H9 (cell line): ENCODE measurements at regions not wholly inside any gene's neighbourhood (a gene's known extent, or its start where the extent isn't known, plus 50 kb on each side); places are given as distances from the start of the nearest gene placed in this dataset.

ENCODE experiments used
- DNase-seq: peaks from one replicate; pipeline ENCODE4 v3.0.0-alpha.2; 2017
- H2AFZ ChIP-seq: one replicate; pipeline ENCODE4 v1.6.1; 2013; ENCODE audit warnings: mild to moderate bottlenecking, low read length, control low read depth, moderate library complexity
- H2AK5ac ChIP-seq: 2 replicates; pipeline ENCODE4 v1.6.1; 2013; ENCODE audit warnings: low read length, control low read depth, mixed read lengths; ENCODE audit not compliant: insufficient read length
- H2BK120ac ChIP-seq: one replicate; pipeline ENCODE4 v1.6.1; 2013; ENCODE audit warnings: low read depth, mild to moderate bottlenecking, low read length, control low read depth, inconsistent platforms; ENCODE audit not compliant: poor library complexity, severe bottlenecking
- H2BK12ac ChIP-seq: 2 replicates; pipeline ENCODE4 v1.6.1; 2013; ENCODE audit warnings: low read length, control low read depth, mixed read lengths, low read depth; ENCODE audit not compliant: insufficient read length
- H2BK15ac ChIP-seq: 2 replicates; pipeline ENCODE4 v1.6.1; 2013; ENCODE audit warnings: low read depth, low read length, control low read depth
- H2BK20ac ChIP-seq: one replicate; pipeline ENCODE4 v1.6.1; 2013; ENCODE audit warnings: low read depth, mild to moderate bottlenecking, low read length, control low read depth, inconsistent platforms; ENCODE audit not compliant: poor library complexity, severe bottlenecking
- H2BK5ac ChIP-seq: 2 replicates; pipeline ENCODE4 v1.6.1; 2013; ENCODE audit warnings: low read length, control low read depth, mixed read lengths; ENCODE audit not compliant: insufficient read length
- H3K14ac ChIP-seq: 2 replicates; pipeline ENCODE4 v1.6.1; 2013; ENCODE audit warnings: low read length, control low read depth; ENCODE audit not compliant: insufficient read depth
- H3K18ac ChIP-seq: 2 replicates; pipeline ENCODE4 v1.6.1; 2013; ENCODE audit warnings: low read depth, mild to moderate bottlenecking, mixed read lengths, low read length, control low read depth; ENCODE audit not compliant: insufficient read length
- H3K23ac ChIP-seq: 2 replicates; pipeline ENCODE4 v1.6.1; 2013; ENCODE audit warnings: low read length, control low read depth, mixed read lengths, low read depth; ENCODE audit not compliant: insufficient read length
- H3K23me2 ChIP-seq: 2 replicates; pipeline ENCODE4 v1.6.1; 2013; ENCODE audit warnings: low read depth, mild to moderate bottlenecking, mixed read lengths, low read length, control low read depth; ENCODE audit not compliant: insufficient read length, poor library complexity, severe bottlenecking
- H3K27ac ChIP-seq: 2 replicates; pipeline ENCODE4 v1.5.1; 2013; ENCODE audit warnings: low read length, control low read depth, mixed read lengths, low read depth; ENCODE audit not compliant: insufficient read length
- H3K27me3 ChIP-seq: 2 replicates; pipeline ENCODE4 v1.6.1; 2013; ENCODE audit warnings: low read length, control low read depth, inconsistent platforms; ENCODE audit not compliant: insufficient read depth
- H3K4ac ChIP-seq: 2 replicates; pipeline ENCODE4 v1.6.1; 2013; ENCODE audit warnings: low read depth, mild to moderate bottlenecking, control low read depth, inconsistent platforms, low read length, moderate library complexity
- H3K4me1 ChIP-seq: 2 replicates; pipeline ENCODE4 v1.6.1; 2013; ENCODE audit warnings: low read length, control low read depth, inconsistent platforms; ENCODE audit not compliant: insufficient read depth
- H3K4me2 ChIP-seq: 2 replicates; pipeline ENCODE4 v1.6.1; 2013; ENCODE audit warnings: low read length, control low read depth, mixed read lengths; ENCODE audit not compliant: insufficient read length, insufficient read depth
- H3K56ac ChIP-seq: 2 replicates; pipeline ENCODE4 v1.6.1; 2013; ENCODE audit warnings: low read depth, mild to moderate bottlenecking, mixed read lengths, low read length, control low read depth; ENCODE audit not compliant: insufficient read length
- H3K79me1 ChIP-seq: 2 replicates; pipeline ENCODE4 v1.6.1; 2013; ENCODE audit warnings: low read depth, mild to moderate bottlenecking, moderate library complexity, low read length, control low read depth, inconsistent platforms; ENCODE audit not compliant: insufficient read depth, poor library complexity, severe bottlenecking
- H3K79me2 ChIP-seq: 2 replicates; pipeline ENCODE4 v1.6.1; 2013; ENCODE audit warnings: low read length, control low read depth, inconsistent platforms; ENCODE audit not compliant: insufficient read depth
- H3K9ac ChIP-seq: 2 replicates; pipeline ENCODE4 v1.6.1; 2013; ENCODE audit warnings: low read length, control low read depth, mixed read lengths; ENCODE audit not compliant: insufficient read length; ENCODE audit errors: extremely low read depth
- H3K9me3 ChIP-seq: one replicate; pipeline ENCODE4 v1.6.1; 2013; ENCODE audit warnings: low read depth, low read length, inconsistent platforms; ENCODE audit not compliant: control insufficient read depth
- H3T11ph ChIP-seq: one replicate; pipeline ENCODE4 v1.6.1; 2013; ENCODE audit warnings: mild to moderate bottlenecking, low read length, control low read depth, inconsistent platforms
- H4K20me1 ChIP-seq: one replicate; pipeline ENCODE4 v1.6.1; 2013; ENCODE audit not compliant: control insufficient read depth, insufficient read length, insufficient read depth
- H4K5ac ChIP-seq: 2 replicates; pipeline ENCODE4 v1.6.1; 2013; ENCODE audit warnings: low read depth, mild to moderate bottlenecking, mixed read lengths, low read length, control low read depth; ENCODE audit not compliant: insufficient read length
- H4K8ac ChIP-seq: replicated peaks from 2 replicates; pipeline ENCODE4 v1.6.1; 2013; ENCODE audit warnings: low read length, control low read depth, mixed read lengths, low read depth; ENCODE audit not compliant: insufficient read length
- H4K91ac ChIP-seq: 2 replicates; pipeline ENCODE4 v1.6.1; 2013; ENCODE audit warnings: low read depth, mild to moderate bottlenecking, moderate library complexity, mixed read lengths, low read length, control low read depth; ENCODE audit not compliant: insufficient read length
- H3K27ac Mint-ChIP-seq, 3 experiments: 2 replicates in 2 of 3; 3 replicates in 1 of 3; pipeline ENCODE4 v1.8.0; 2020 to 2021; ENCODE audit warnings: mixed read lengths in 3 of 3, mild to moderate bottlenecking in 1 of 3, moderate library complexity in 1 of 3
- H3K27me3 Mint-ChIP-seq: 2 replicates; pipeline ENCODE4 v1.8.0; 2021; ENCODE audit warnings: low read depth, mild to moderate bottlenecking, moderate library complexity, mixed read lengths
- H3K36me3 Mint-ChIP-seq, 3 experiments: 2 replicates in 2 of 3; 3 replicates in 1 of 3; pipeline ENCODE4 v1.8.0; 2020 to 2021; ENCODE audit warnings: low read depth in 3 of 3, mixed read lengths in 3 of 3; ENCODE audit not compliant: insufficient read depth in 1 of 3
- H3K4me1 Mint-ChIP-seq, 2 experiments: 2 replicates each; pipeline ENCODE4 v1.8.0; 2020; ENCODE audit warnings: mixed read lengths in 2 of 2
- H3K4me3 Mint-ChIP-seq, 2 experiments: 2 replicates in 1 of 2; 3 replicates in 1 of 2; pipeline ENCODE4 v1.8.0; 2020 to 2021; ENCODE audit warnings: mild to moderate bottlenecking in 2 of 2, mixed read lengths in 2 of 2, moderate library complexity in 1 of 2
- H3K9me3 Mint-ChIP-seq, 2 experiments: 2 replicates in 1 of 2; 3 replicates in 1 of 2; pipeline ENCODE4 v1.8.0; 2020; ENCODE audit warnings: mild to moderate bottlenecking in 2 of 2, mixed read lengths in 2 of 2, moderate library complexity in 1 of 2
- TF ChIP-seq, protein P1 (sequence below): fragments of 200-600 bp; sonication (generic); conservative IDR thresholded peaks from 3 replicates; pipeline ENCODE4 v1.8.0; 2021; ENCODE audit warnings: antibody characterized with exemption, mild to moderate bottlenecking

DNA sequence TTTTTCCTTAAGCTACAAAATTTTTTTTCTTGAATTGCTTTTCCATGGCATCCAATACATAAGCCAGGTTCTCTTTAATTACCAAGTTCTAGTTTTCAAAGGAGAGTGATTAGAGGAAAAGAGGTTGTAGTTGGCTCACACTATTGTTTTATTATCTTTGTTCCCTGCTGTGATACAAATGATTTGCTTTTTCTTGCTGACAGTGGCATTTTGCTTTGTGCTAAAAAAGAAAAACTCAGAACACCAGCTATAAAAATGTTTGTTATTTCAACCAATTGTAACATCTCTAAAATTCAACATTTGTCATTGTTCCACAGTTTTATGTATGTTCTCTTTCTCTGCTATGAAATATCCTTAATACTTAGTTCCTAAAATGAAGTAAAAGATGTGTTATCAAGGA lies 1817.2 kb downstream of the STIM2 start:
- Histone ChIP-seq H3K27me3 (no peaks in the 10 kb centered on the region; the same call in 1 of the 2 replicates), H2BK5ac (no peak overlapping the region), H2AK5ac (no peak overlapping the region), H3T11ph (no peak overlapping the region), H2BK15ac (no peak overlapping the region), H2BK12ac (no peak overlapping the region), H2BK120ac (no peak overlapping the region), H4K5ac (no peak overlapping the region), H3K23me2 (no peaks in the 10 kb centered on the region), H3K56ac (no peak overlapping the region), H2AFZ (no peak overlapping the region), H4K20me1 (no peaks in the 10 kb centered on the region), H3K4me1 (no peaks in the 10 kb centered on the region; the same call in 1 of the 2 replicates), H3K79me2 (no peaks in the 10 kb centered on the region), H3K27ac (no peak overlapping the region), H3K4ac (no peak overlapping the region), H4K91ac (no peak overlapping the region), H4K8ac (no peak overlapping the region), H3K4me2 (no peak overlapping the region), H3K23ac (no peak overlapping the region), H3K9ac (no peak overlapping the region), H3K14ac (no peak overlapping the region), H2BK20ac (no peak overlapping the region), H3K9me3 (no peaks in the 10 kb centered on the region), H3K79me1 (no peaks in the 10 kb centered on the region), H3K18ac (no peak overlapping the region)
- Mint-ChIP-seq H3K4me1 (peaks cover 5% of the 10 kb centered on the region in 2 experiments), H3K36me3 (no peaks in the 10 kb centered on the region; a peak in 1 of 7 replicates), H3K9me3 (no peaks in the 10 kb centered on the region; a peak in 1 of 5 replicates), H3K27ac (no peak overlapping the region), H3K4me3 (no peak overlapping the region), H3K27me3 (no peaks in the 10 kb centered on the region)
- no peak for DNase-seq
- TF ChIP-seq, protein P1, sequence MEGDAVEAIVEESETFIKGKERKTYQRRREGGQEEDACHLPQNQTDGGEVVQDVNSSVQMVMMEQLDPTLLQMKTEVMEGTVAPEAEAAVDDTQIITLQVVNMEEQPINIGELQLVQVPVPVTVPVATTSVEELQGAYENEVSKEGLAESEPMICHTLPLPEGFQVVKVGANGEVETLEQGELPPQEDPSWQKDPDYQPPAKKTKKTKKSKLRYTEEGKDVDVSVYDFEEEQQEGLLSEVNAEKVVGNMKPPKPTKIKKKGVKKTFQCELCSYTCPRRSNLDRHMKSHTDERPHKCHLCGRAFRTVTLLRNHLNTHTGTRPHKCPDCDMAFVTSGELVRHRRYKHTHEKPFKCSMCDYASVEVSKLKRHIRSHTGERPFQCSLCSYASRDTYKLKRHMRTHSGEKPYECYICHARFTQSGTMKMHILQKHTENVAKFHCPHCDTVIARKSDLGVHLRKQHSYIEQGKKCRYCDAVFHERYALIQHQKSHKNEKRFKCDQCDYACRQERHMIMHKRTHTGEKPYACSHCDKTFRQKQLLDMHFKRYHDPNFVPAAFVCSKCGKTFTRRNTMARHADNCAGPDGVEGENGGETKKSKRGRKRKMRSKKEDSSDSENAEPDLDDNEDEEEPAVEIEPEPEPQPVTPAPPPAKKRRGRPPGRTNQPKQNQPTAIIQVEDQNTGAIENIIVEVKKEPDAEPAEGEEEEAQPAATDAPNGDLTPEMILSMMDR, result no peak
